NT2/D1 (cell line): ENCODE measurements at regions not wholly inside any gene's neighbourhood (a gene's known extent, or its start where the extent isn't known, plus 50 kb on each side); places are given as distances from the start of the nearest gene placed in this dataset.

Experiments
- SUZ12 ChIP-seq: IDR thresholded peaks from 2 replicates; pipeline ENCODE4 v1.6.1; 2011; ENCODE audit not compliant: insufficient read length, insufficient read depth; ENCODE audit errors: extremely low read depth
- YY1 ChIP-seq: IDR thresholded peaks from 2 replicates; pipeline ENCODE4 v1.6.1; 2011; ENCODE audit not compliant: insufficient read length, insufficient read depth
- ZNF274 ChIP-seq: IDR thresholded peaks from 2 replicates; pipeline ENCODE4 v1.6.1; 2011; ENCODE audit warnings: mild to moderate bottlenecking, low read depth, low read length

GRCh38 chr12:30846776-30847175 lies 79.8 kb upstream of the TSPAN11 start:
- TF ChIP-seq YY1 (no peak), ZNF274 (no peak), SUZ12 (no peak)
